Ishikawa (cell line): ENCODE measurements at regions not wholly inside any gene's neighbourhood (a gene's known extent, or its start where the extent isn't known, plus 50 kb on each side); places are given as distances from the start of the nearest gene placed in this dataset.

ENCODE experiments used
- CEBPB ChIP-seq: IDR thresholded peaks from 2 replicates; pipeline ENCODE4 v1.6.1; 2012
- EGR1 ChIP-seq: IDR thresholded peaks from 2 replicates; pipeline ENCODE4 v1.6.1; 2012
- EP300 ChIP-seq: IDR thresholded peaks from 2 replicates; pipeline ENCODE4 v1.6.1; 2012; ENCODE audit warnings: borderline replicate concordance
- NFIC ChIP-seq: IDR thresholded peaks from 2 replicates; pipeline ENCODE4 v1.6.1; 2012
- RAD21 ChIP-seq: IDR thresholded peaks from 2 replicates; pipeline ENCODE4 v1.6.1; 2012; ENCODE audit warnings: low read depth
- REST ChIP-seq: IDR thresholded peaks from 2 replicates; pipeline ENCODE4 v1.6.1; 2012; ENCODE audit warnings: low read depth, mild to moderate bottlenecking
- TAF1 ChIP-seq: IDR thresholded peaks from 2 replicates; pipeline ENCODE4 v1.6.1; 2012; ENCODE audit warnings: low read depth, mild to moderate bottlenecking
- TCF12 ChIP-seq: IDR thresholded peaks from 2 replicates; pipeline ENCODE4 v1.6.1; 2012; ENCODE audit warnings: low read depth
- YY1 ChIP-seq: IDR thresholded peaks from 2 replicates; pipeline ENCODE4 v1.6.1; 2012; ENCODE audit warnings: low read depth
- ZBTB7A ChIP-seq: IDR thresholded peaks from 2 replicates; pipeline ENCODE4 v1.6.1; 2012; ENCODE audit warnings: low read depth

GRCh38 chr2:122032264-122032645, 276.8 kb downstream of the TSN start:
- TF ChIP-seq RAD21 (no peak), REST (no peak), EP300 (no peak), ZBTB7A (no peak), EGR1 (no peak), YY1 (no peak), TCF12 (no peak), TAF1 (no peak), NFIC (no peak), CEBPB (no peak)
